Adrenal gland (tissue), 5 donors: ENCODE measurements at regions not wholly inside any gene's neighbourhood (a gene's known extent, or its start where the extent isn't known, plus 50 kb on each side); places are given as distances from the start of the nearest gene placed in this dataset.

Experiments
- POLR2A ChIP-seq, 2 donors: fragments of 450-650 bp; IDR thresholded peaks; one replicate each; pipeline ENCODE4 v1.6.1; 2017; ENCODE audit warnings: antibody characterized with exemption in 2 of 2, mild to moderate bottlenecking in 2 of 2, moderate library complexity in 1 of 2
- TF ChIP-seq, protein P1 (sequence below), 6 experiments: fragments of 450-650 bp in 4 of 6; fragments of 200-600 bp in 2 of 6; sonication (generic) in 1 of 6; IDR thresholded peaks; 1 replicate in 5 of 6; 2 replicates in 1 of 6; pipeline versions ENCODE4 v1.5.1 to v1.8.0; 2016 to 2021; ENCODE audit warnings: antibody characterized with exemption in 6 of 6, mild to moderate bottlenecking in 2 of 6, moderate library complexity in 1 of 6
- donor health status: DM: no; HTN: no; CAD: no.

DNA sequence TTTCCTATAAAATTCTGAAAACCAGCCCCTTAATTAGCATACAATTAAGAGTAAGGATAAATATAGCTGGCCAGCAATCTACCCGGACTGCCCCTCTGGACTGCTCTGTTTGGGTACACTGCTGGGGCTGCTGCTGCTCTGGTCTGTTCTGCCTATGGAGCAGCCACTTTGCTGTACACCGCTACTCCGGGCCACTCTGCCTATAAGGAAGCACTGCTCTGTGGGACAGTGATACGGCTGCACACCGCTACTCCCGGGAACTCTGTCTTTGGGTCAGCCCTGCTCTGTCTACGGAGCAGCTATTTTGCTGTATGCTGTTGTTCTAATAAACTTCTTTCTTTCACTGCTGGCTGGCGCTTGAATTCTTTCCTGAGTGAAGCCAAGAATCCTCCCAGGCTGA, 316.5 kb upstream of the PLSCR5 start:
- TF ChIP-seq, protein P1, sequence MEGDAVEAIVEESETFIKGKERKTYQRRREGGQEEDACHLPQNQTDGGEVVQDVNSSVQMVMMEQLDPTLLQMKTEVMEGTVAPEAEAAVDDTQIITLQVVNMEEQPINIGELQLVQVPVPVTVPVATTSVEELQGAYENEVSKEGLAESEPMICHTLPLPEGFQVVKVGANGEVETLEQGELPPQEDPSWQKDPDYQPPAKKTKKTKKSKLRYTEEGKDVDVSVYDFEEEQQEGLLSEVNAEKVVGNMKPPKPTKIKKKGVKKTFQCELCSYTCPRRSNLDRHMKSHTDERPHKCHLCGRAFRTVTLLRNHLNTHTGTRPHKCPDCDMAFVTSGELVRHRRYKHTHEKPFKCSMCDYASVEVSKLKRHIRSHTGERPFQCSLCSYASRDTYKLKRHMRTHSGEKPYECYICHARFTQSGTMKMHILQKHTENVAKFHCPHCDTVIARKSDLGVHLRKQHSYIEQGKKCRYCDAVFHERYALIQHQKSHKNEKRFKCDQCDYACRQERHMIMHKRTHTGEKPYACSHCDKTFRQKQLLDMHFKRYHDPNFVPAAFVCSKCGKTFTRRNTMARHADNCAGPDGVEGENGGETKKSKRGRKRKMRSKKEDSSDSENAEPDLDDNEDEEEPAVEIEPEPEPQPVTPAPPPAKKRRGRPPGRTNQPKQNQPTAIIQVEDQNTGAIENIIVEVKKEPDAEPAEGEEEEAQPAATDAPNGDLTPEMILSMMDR (IDR thresholded peaks at IDR 0.05) = no peak
- no peak for TF ChIP-seq POLR2A (IDR thresholded peaks at IDR 0.05)
